H1 (cell line): ENCODE measurements at regions not wholly inside any gene's neighbourhood (a gene's known extent, or its start where the extent isn't known, plus 50 kb on each side); places are given as distances from the start of the nearest gene placed in this dataset.

Experiments
- CTCF ChIA-PET: fragments of 300-600 bp; sonication (Branson Sonifier 250); formaldehyde crosslinking; loops from one replicate; lab custom pipeline; 2021; ENCODE audit not compliant: partially characterized antibody; lab: Charles Lee
- POLR2A ChIA-PET: fragments of 300-600 bp; sonication (Branson Sonifier 250); formaldehyde crosslinking; loops from one replicate; lab custom pipeline; 2021; ENCODE audit warnings: inconsistent platforms; ENCODE audit not compliant: partially characterized antibody; lab: Charles Lee
- DNase-seq, 2 experiments: peaks; one replicate each; pipeline versions ENCODE4 v3.0.0 to v3.0.0-alpha.2; 2010 to 2022; ENCODE audit warnings: low spot score in 2 of 2, low read depth in 1 of 2, mixed read lengths in 1 of 2
- FAIRE-seq: peaks from 2 replicates; lab custom pipeline; 2011; peaks lifted over from hg19 to GRCh38; lab: Jason Lieb, UNC
- H2AFZ ChIP-seq: 2 replicates; pipeline ENCODE4 v1.8.1; 2012; ENCODE audit warnings: low read length, inconsistent platforms
- H2AK5ac ChIP-seq: 2 replicates; pipeline ENCODE4 v1.6.1; 2013; ENCODE audit warnings: low read depth, low read length
- H2BK120ac ChIP-seq: replicated peaks from 2 replicates; pipeline ENCODE3; 2013; ENCODE audit warnings: low read depth, low read length, inconsistent platforms
- H2BK12ac ChIP-seq: 2 replicates; pipeline ENCODE4 v1.6.1; 2013; ENCODE audit warnings: low read depth, low read length
- H2BK15ac ChIP-seq: 2 replicates; pipeline ENCODE4 v1.6.1; 2013; ENCODE audit warnings: low read length
- H2BK20ac ChIP-seq: 2 replicates; pipeline ENCODE4 v1.6.1; 2013; ENCODE audit warnings: low read length
- H2BK5ac ChIP-seq: 2 replicates; pipeline ENCODE4 v1.6.1; 2013; ENCODE audit warnings: low read depth, low read length
- H3K14ac ChIP-seq: 2 replicates; pipeline ENCODE4 v1.6.1; 2013; ENCODE audit warnings: inconsistent platforms; ENCODE audit not compliant: insufficient read length
- H3K18ac ChIP-seq: 2 replicates; pipeline ENCODE4 v1.6.1; 2013; ENCODE audit warnings: low read length; ENCODE audit errors: extremely low read depth
- H3K23ac ChIP-seq: 2 replicates; pipeline ENCODE4 v1.6.1; 2013; ENCODE audit warnings: inconsistent platforms; ENCODE audit not compliant: insufficient read length
- H3K23me2 ChIP-seq: 2 replicates; pipeline ENCODE4 v1.6.1; 2013; ENCODE audit warnings: low read depth, low read length
- H3K27ac ChIP-seq: 2 replicates; pipeline ENCODE4 v1.6.1; 2011; ENCODE audit warnings: low read depth, low read length, inconsistent platforms
- H3K27me3 ChIP-seq, 4 experiments: replicated peaks in 1 of 4; 1 replicate in 1 of 4; 2 replicates in 3 of 4; pipeline versions ENCODE4 v1.6.1 to v1.8.1; 2011 to 2013; ENCODE audit warnings: low read length in 3 of 4, mild to moderate bottlenecking in 3 of 4, inconsistent platforms in 2 of 4, mixed read lengths in 2 of 4, moderate library complexity in 1 of 4; ENCODE audit not compliant: control insufficient read depth in 3 of 4, insufficient read depth in 3 of 4; ENCODE audit errors: extremely low read depth in 1 of 4
- H3K36me3 ChIP-seq, 4 experiments: 2 replicates each; pipeline versions ENCODE4 v1.6.1 to v1.8.1; 2011 to 2013; ENCODE audit warnings: mild to moderate bottlenecking in 4 of 4, low read length in 3 of 4, moderate library complexity in 2 of 4, control low read depth in 1 of 4, inconsistent platforms in 1 of 4; ENCODE audit not compliant: insufficient read depth in 4 of 4, control insufficient read depth in 2 of 4
- H3K4ac ChIP-seq: replicated peaks from 2 replicates; pipeline ENCODE3; 2013; ENCODE audit warnings: low read length, low read depth, mixed read lengths, inconsistent platforms; ENCODE audit not compliant: insufficient read length
- H3K4me1 ChIP-seq, 4 experiments: replicated peaks in 1 of 4; 1 replicate in 1 of 4; 2 replicates in 3 of 4; pipeline versions ENCODE4 v1.6.1 to v1.8.1; 2011 to 2013; ENCODE audit warnings: low read length in 3 of 4, inconsistent platforms in 2 of 4, mixed read lengths in 1 of 4; ENCODE audit not compliant: insufficient read depth in 4 of 4, control insufficient read depth in 3 of 4
- H3K4me2 ChIP-seq, 2 experiments: 2 replicates each; pipeline versions ENCODE4 v1.6.1 to v1.8.1; 2011 to 2013; ENCODE audit warnings: low read depth in 2 of 2, low read length in 2 of 2, control low read depth in 1 of 2, inconsistent platforms in 1 of 2, mild to moderate bottlenecking in 1 of 2; ENCODE audit not compliant: insufficient read depth in 1 of 2
- H3K4me3 ChIP-seq, 4 experiments: fragments of 200-600, 300-600 bp in 1 of 4; sonication (generic), shearing (Covaris generic), sonication (Bioruptor Twin) in 1 of 4; 2 replicates each; pipeline versions ENCODE4 v1.5.1 to v1.8.1; 2011 to 2016; ENCODE audit warnings: low read length in 4 of 4, low read depth in 3 of 4, control low read depth in 2 of 4, inconsistent platforms in 2 of 4, mild to moderate bottlenecking in 2 of 4, mixed read lengths in 1 of 4, moderate library complexity in 1 of 4; ENCODE audit not compliant: insufficient read depth in 2 of 4; ENCODE audit errors: extremely low read depth in 1 of 4
- H3K56ac ChIP-seq: replicated peaks from 2 replicates; pipeline ENCODE3; 2013; ENCODE audit warnings: low read depth, mild to moderate bottlenecking, mixed read lengths, low read length, inconsistent platforms; ENCODE audit not compliant: insufficient read length
- H3K79me1 ChIP-seq: 2 replicates; pipeline ENCODE4 v1.6.1; 2013; ENCODE audit warnings: low read depth, low read length, control low read depth
- H3K79me2 ChIP-seq, 2 experiments: 2 replicates each; pipeline versions ENCODE4 v1.6.1 to v1.8.1; 2012 to 2013; ENCODE audit warnings: low read length in 2 of 2, mild to moderate bottlenecking in 2 of 2, inconsistent platforms in 1 of 2; ENCODE audit not compliant: insufficient read depth in 2 of 2, control insufficient read depth in 1 of 2
- H3K9ac ChIP-seq, 4 experiments: replicated peaks in 1 of 4; 1 replicate in 1 of 4; 2 replicates in 3 of 4; pipeline versions ENCODE4 v1.6.1 to v1.8.1; 2011 to 2013; ENCODE audit warnings: low read depth in 3 of 4, low read length in 3 of 4, control low read depth in 2 of 4, mild to moderate bottlenecking in 2 of 4, moderate library complexity in 2 of 4, inconsistent platforms in 1 of 4; ENCODE audit errors: extremely low read depth in 1 of 4
- H3K9me3 ChIP-seq, 2 experiments: 2 replicates each; pipeline versions ENCODE4 v1.6.1 to v1.8.1; 2012 to 2013; ENCODE audit warnings: mild to moderate bottlenecking in 2 of 2, moderate library complexity in 2 of 2, control low read depth in 1 of 2, inconsistent platforms in 1 of 2, low read depth in 1 of 2, low read length in 1 of 2, mixed read lengths in 1 of 2; ENCODE audit not compliant: insufficient read depth in 2 of 2
- H4K20me1 ChIP-seq, 2 experiments: replicated peaks in 1 of 2; 2 replicates each; pipeline versions ENCODE3 to v1.8.1; 2011 to 2013; ENCODE audit warnings: inconsistent platforms in 2 of 2, low read length in 2 of 2, mild to moderate bottlenecking in 1 of 2; ENCODE audit not compliant: insufficient read depth in 2 of 2, control insufficient read depth in 1 of 2
- H4K5ac ChIP-seq: 2 replicates; pipeline ENCODE4 v1.6.1; 2013; ENCODE audit warnings: low read length, low read depth, mixed read lengths, inconsistent platforms; ENCODE audit not compliant: insufficient read length
- H4K8ac ChIP-seq: 2 replicates; pipeline ENCODE4 v1.8.0; 2013; ENCODE audit warnings: mild to moderate bottlenecking, moderate library complexity, low read length, inconsistent platforms; ENCODE audit not compliant: insufficient read depth; ENCODE audit errors: extremely low read depth
- H4K91ac ChIP-seq: replicated peaks from 2 replicates; pipeline ENCODE3; 2013; ENCODE audit warnings: low read length, mixed read lengths, inconsistent platforms; ENCODE audit not compliant: insufficient read length
- CREB1 ChIP-seq: IDR thresholded peaks from 2 replicates; pipeline ENCODE4 v1.6.1; 2012; ENCODE audit warnings: inconsistent platforms
- KDM1A ChIP-seq: fragments of 200-600, 300-600 bp; sonication (generic); IDR thresholded peaks from 2 replicates; pipeline ENCODE4 v1.7.1; 2016; ENCODE audit warnings: mild to moderate bottlenecking, low read length, borderline replicate concordance
- TAF7 ChIP-seq: optimal IDR thresholded peaks from 2 replicates; pipeline ENCODE3; 2011; ENCODE audit warnings: low read depth, mild to moderate bottlenecking, inconsistent platforms, low read length, moderate library complexity, borderline replicate concordance
- WGBS, 2 experiments: shearing (Covaris generic) in 1 of 2; methylation state at CpG; one replicate each; pipeline versions ENCODE4 v1.1.6 to v1.1.7; 2013 to 2015; ENCODE audit warnings: low lambda C conversion rate in 2 of 2, mixed read lengths in 2 of 2, inconsistent platforms in 1 of 2, low coverage in 1 of 2, missing lambda C conversion rate in 1 of 2; ENCODE audit not compliant: insufficient replicate concordance in 2 of 2, insufficient coverage in 1 of 2, insufficient read length in 1 of 2; ENCODE audit errors: extremely low coverage in 1 of 2, missing lambda C conversion rate in 1 of 2; 5-methylcytosine and 5-hydroxymethylcytosine counted together

GRCh38 chr12:34108967-34109366 lies 86.7 kb downstream of the ALG10 start:
- Histone ChIP-seq H3K27me3 (no peaks in the 10 kb centered on the region), H3K14ac (no peak overlapping the region), H3K4ac (no peak overlapping the region), H4K91ac (no peak overlapping the region), H3K56ac (no peak overlapping the region), H3K23me2 (no peaks in the 10 kb centered on the region), H3K36me3 (no peaks in the 10 kb centered on the region; a peak in 1 of 8 replicates), H3K27ac (no peak overlapping the region), H3K4me1 (no peaks in the 10 kb centered on the region), H2BK15ac (no peak overlapping the region), H3K4me2 (no peak overlapping the region), H3K79me1 (no peaks in the 10 kb centered on the region), H2BK20ac (no peak overlapping the region), H4K8ac (no peak overlapping the region), H3K79me2 (no peaks in the 10 kb centered on the region), H3K9me3 (peaks cover 59 to 63% of the 10 kb centered on the region in 2 experiments), H3K9ac (no peak overlapping the region), H4K20me1 (no peaks in the 10 kb centered on the region), H3K4me3 (no peak overlapping the region), H2BK120ac (no peak overlapping the region), H4K5ac (no peak overlapping the region), H3K23ac (no peak overlapping the region), H2AK5ac (no peak overlapping the region), H2BK12ac (no peak overlapping the region), H2BK5ac (no peak overlapping the region), H3K18ac (no peak overlapping the region), H2AFZ (no peak overlapping the region)
- no peak for TF ChIP-seq TAF7
- no peak for TF ChIP-seq CREB1
- no peak for TF ChIP-seq KDM1A
- FAIRE-seq (no peak), DNase-seq (no peak)
- POLR2A ChIA-PET: no interaction called here
- CTCF ChIA-PET: interaction anchor here (1.3 kb wide), 1 partner anchor 14 kb away, joined by 3 read pairs; no protein-coding TSS in a partner anchor
- WGBS, 2 experiments: 86% methylated on average over 5 of the region's 5 CpGs; no CpG with 5 or more reads in 1 of the 2 experiments
